NCI-H146 treated with DMSO at 0.1 percent for 48 hours (cell line): ENCODE measurements at regions not wholly inside any gene's neighbourhood (a gene's known extent, or its start where the extent isn't known, plus 50 kb on each side); places are given as distances from the start of the nearest gene placed in this dataset.
A peak's percentile ranks its signal among the peaks of the same experiment; 100 is the strongest.

ENCODE experiments used
- DNase-seq: peaks from one replicate; lab custom pipeline; 2025; ENCODE audit not compliant: unreplicated experiment; lab: John Stamatoyannopoulos, UW

- no peak for DNase-seq
These were observed 138.5 kb downstream of the RBM26 start for GRCh38 chr13:79267560-79267959.

GRCh38 chr13:79258489-79258888 is 147.6 kb downstream of the RBM26 start:
- DNase-seq: no peak

- DNase-seq: peak; percentile 69
These were observed 159.5 kb downstream of the RBM26 start for GRCh38 chr13:79246578-79246949.

- DNase-seq: peak; percentile 69
These were observed 160.0 kb downstream of the RBM26 start for GRCh38 chr13:79245937-79246577.

GRCh38 chr13:79241697-79242096 is 164.4 kb downstream of the RBM26 start:
- no peak for DNase-seq

GRCh38 chr13:79237981-79238380 is 168.1 kb downstream of the RBM26 start:
- DNase-seq: no peak

GRCh38 chr13:79231887-79232286 is 174.2 kb downstream of the RBM26 start:
- no peak for DNase-seq

GRCh38 chr13:79229761-79230160 is 176.3 kb downstream of the RBM26 start:
- no peak for DNase-seq

GRCh38 chr13:79228972-79229371 is 177.1 kb downstream of the RBM26 start:
- DNase-seq: no peak

GRCh38 chr13:79227418-79227817 is 178.6 kb downstream of the RBM26 start:
- peak; percentile 92 for DNase-seq

GRCh38 chr13:79226938-79227337 is 179.1 kb downstream of the RBM26 start:
- DNase-seq: peak; percentile 91

GRCh38 chr13:79226250-79226649 is 179.8 kb downstream of the RBM26 start:
- peak; percentile 97 for DNase-seq

GRCh38 chr13:79225487-79226232 is 180.4 kb downstream of the RBM26 start:
- peak; percentile 97 for DNase-seq

GRCh38 chr13:79222427-79223205 is 183.4 kb downstream of the RBM26 start:
- DNase-seq: no peak

GRCh38 chr13:79212064-79212619 is 193.9 kb downstream of the RBM26 start:
- peak; percentile 99 for DNase-seq

- no peak for DNase-seq
These were observed 194.7 kb downstream of the RBM26 start for GRCh38 chr13:79211377-79211776.

GRCh38 chr13:79197933-79198332 is 208.1 kb downstream of the RBM26 start:
- DNase-seq: no peak

- no peak for DNase-seq
These were observed 209.2 kb downstream of the RBM26 start for GRCh38 chr13:79196843-79197242.

GRCh38 chr13:79196366-79196765 is 209.7 kb downstream of the RBM26 start:
- no peak for DNase-seq

GRCh38 chr13:79194727-79195126 is 211.3 kb downstream of the RBM26 start:
- no peak for DNase-seq

GRCh38 chr13:79194272-79194671 is 211.8 kb downstream of the RBM26 start:
- no peak for DNase-seq

GRCh38 chr13:79191501-79191900 is 214.6 kb downstream of the RBM26 start:
- DNase-seq: no peak
